Testis (tissue), 2 donors: ENCODE measurements at regions not wholly inside any gene's neighbourhood (a gene's known extent, or its start where the extent isn't known, plus 50 kb on each side); places are given as distances from the start of the nearest gene placed in this dataset.

ENCODE experiments used
- CTCF ChIP-seq, 3 experiments: fragments of 450-650 bp in 2 of 3; fragments of 200-600 bp in 1 of 3; sonication (generic) in 1 of 3; IDR thresholded peaks; one replicate each; pipeline ENCODE4 v1.5.1; 2016 to 2019; ENCODE audit warnings: antibody characterized with exemption in 3 of 3, mild to moderate bottlenecking in 2 of 3, moderate library complexity in 1 of 3
- POLR2A ChIP-seq: fragments of 450-650 bp; IDR thresholded peaks from one replicate; pipeline ENCODE4 v1.6.1; 2017; ENCODE audit warnings: antibody characterized with exemption, mild to moderate bottlenecking, moderate library complexity

DNA sequence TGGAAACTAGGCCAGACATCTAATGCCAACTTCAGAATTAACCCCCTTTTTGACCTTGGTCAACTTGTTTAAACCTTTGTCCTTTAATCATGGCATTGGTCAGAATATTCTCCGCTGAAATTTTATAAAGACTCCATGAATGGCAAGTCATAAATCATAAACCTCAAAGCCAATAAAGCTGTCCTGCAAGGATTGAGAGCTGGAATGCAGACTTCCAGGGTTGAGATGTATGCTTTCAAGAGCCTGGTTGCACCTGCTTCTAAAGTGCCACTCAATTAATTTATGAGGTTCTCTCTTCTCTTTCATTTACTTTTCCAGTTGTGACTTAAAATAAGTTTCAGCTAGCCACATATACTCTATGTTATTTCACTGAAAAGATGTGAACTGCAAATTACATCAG, 136.2 kb upstream of the HCCS start:
- TF ChIP-seq CTCF (IDR thresholded peaks at IDR 0.05) (no peak), POLR2A (no peak)
